Mucosa of descending colon (tissue), 3 donors: ENCODE measurements at regions not wholly inside any gene's neighbourhood (a gene's known extent, or its start where the extent isn't known, plus 50 kb on each side); places are given as distances from the start of the nearest gene placed in this dataset.

Source experiments
- ATAC-seq: fragments of 200-7000 bp; cut with Tn5 transposase; one replicate; pipeline ENCODE4 v1.9.1; 2020; ENCODE audit warnings: mild to moderate bottlenecking, moderate library complexity
- DNase-seq, 3 donors: peaks; one replicate each; pipeline ENCODE4 v3.0.0-alpha.2; 2020
- H3K36me3 ChIP-seq: fragments of 200-600 bp; one replicate; pipeline ENCODE4 v1.8.0; 2021; ENCODE audit warnings: low read depth, mild to moderate bottlenecking
- H3K4me1 ChIP-seq: fragments of 200-600 bp; one replicate; pipeline ENCODE4 v1.8.0; 2021; ENCODE audit warnings: low read depth, mild to moderate bottlenecking
- H3K4me3 ChIP-seq: fragments of 200-600 bp; one replicate; pipeline ENCODE4 v1.8.0; 2021; ENCODE audit warnings: mild to moderate bottlenecking
- H3K9me3 ChIP-seq: fragments of 200-600 bp; one replicate; pipeline ENCODE4 v1.8.0; 2021; ENCODE audit warnings: mild to moderate bottlenecking
- intact Hi-C, 2 donors: fragments of 100-400 bp; cut with DNase I in 1 of 2; cut with micrococcal nuclease in 1 of 2; formaldehyde crosslinking; loops; one replicate each; pipeline versions ENCODE4 v1.11.0 to v1.11.1; 2022; cut with DNase I, micrococcal nuclease
- TF ChIP-seq, protein P1 (sequence below): fragments of 200-600 bp; IDR thresholded peaks from one replicate; pipeline ENCODE4 v1.8.0; 2022; ENCODE audit warnings: antibody characterized with exemption, mild to moderate bottlenecking
- donor health status: DM: no; HTN: no; CAD: no; lungs with moderate emphysema.
- donor health status: DM: no; HTN: no; CAD: no.
- donor health status: DM: no; HTN: yes; CAD: no.

DNA sequence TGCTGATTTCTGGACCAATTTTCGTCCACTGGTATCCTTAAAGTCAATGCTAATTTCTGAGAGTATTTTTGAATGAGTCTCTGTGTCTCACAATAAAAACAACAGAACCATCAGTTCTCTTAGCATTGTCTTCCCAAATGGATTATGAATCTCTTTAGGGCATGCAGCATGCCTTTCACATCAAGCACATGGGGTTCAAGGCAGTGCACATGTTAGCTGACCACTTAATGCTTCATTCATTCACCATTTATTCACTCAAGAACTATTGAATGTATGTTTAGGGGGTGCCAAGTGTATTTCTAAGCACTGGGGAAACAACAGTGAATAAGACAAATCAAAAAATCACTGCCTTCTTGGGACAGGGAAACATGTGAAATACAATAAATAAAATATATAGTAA lies 126.7 kb upstream of the SLC44A3 start:
- TF ChIP-seq, protein P1, sequence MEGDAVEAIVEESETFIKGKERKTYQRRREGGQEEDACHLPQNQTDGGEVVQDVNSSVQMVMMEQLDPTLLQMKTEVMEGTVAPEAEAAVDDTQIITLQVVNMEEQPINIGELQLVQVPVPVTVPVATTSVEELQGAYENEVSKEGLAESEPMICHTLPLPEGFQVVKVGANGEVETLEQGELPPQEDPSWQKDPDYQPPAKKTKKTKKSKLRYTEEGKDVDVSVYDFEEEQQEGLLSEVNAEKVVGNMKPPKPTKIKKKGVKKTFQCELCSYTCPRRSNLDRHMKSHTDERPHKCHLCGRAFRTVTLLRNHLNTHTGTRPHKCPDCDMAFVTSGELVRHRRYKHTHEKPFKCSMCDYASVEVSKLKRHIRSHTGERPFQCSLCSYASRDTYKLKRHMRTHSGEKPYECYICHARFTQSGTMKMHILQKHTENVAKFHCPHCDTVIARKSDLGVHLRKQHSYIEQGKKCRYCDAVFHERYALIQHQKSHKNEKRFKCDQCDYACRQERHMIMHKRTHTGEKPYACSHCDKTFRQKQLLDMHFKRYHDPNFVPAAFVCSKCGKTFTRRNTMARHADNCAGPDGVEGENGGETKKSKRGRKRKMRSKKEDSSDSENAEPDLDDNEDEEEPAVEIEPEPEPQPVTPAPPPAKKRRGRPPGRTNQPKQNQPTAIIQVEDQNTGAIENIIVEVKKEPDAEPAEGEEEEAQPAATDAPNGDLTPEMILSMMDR: no peak
- Histone ChIP-seq H3K9me3 (no peaks in the 10 kb centered on the region), H3K4me3 (no peak overlapping the region), H3K36me3 (no peaks in the 10 kb centered on the region), H3K4me1 (no peaks in the 10 kb centered on the region)
- intact Hi-C loops: no loop called here
- DNase-seq: no peak
- no peak for ATAC-seq

- TF ChIP-seq, protein P1: no peak
- Histone ChIP-seq H3K9me3 (no peaks in the 10 kb centered on the region), H3K4me3 (no peak overlapping the region), H3K4me1 (no peaks in the 10 kb centered on the region), H3K36me3 (no peaks in the 10 kb centered on the region)
- intact Hi-C loops: no loop called here
- DNase-seq: no peak
- no peak for ATAC-seq
These were observed 127.1 kb upstream of the SLC44A3 start for GRCh38 chr1:94693029-94693428.

- no peaks in the 10 kb centered on the region for H3K36me3 ChIP-seq
- TF ChIP-seq, protein P1: no peak
- no peak overlapping the region for H3K4me3 ChIP-seq
- H3K4me1 ChIP-seq: no peaks in the 10 kb centered on the region
- DNase-seq (no peak), ATAC-seq (no peak)
- intact Hi-C loops: no loop called here
- no peaks in the 10 kb centered on the region for H3K9me3 ChIP-seq
These were observed 131.5 kb upstream of the SLC44A3 start for GRCh38 chr1:94688646-94689045.

GRCh38 chr1:94686882-94687281 lies 133.3 kb upstream of the SLC44A3 start:
- intact Hi-C loops: no loop called here
- ATAC-seq: peak; percentile 66
- peak in 1 of 3 donors; percentile 47 for DNase-seq
- Histone ChIP-seq H3K4me1 (no peaks in the 10 kb centered on the region), H3K4me3 (no peak overlapping the region), H3K36me3 (no peaks in the 10 kb centered on the region), H3K9me3 (no peaks in the 10 kb centered on the region)
- TF ChIP-seq, protein P1: no peak

DNA sequence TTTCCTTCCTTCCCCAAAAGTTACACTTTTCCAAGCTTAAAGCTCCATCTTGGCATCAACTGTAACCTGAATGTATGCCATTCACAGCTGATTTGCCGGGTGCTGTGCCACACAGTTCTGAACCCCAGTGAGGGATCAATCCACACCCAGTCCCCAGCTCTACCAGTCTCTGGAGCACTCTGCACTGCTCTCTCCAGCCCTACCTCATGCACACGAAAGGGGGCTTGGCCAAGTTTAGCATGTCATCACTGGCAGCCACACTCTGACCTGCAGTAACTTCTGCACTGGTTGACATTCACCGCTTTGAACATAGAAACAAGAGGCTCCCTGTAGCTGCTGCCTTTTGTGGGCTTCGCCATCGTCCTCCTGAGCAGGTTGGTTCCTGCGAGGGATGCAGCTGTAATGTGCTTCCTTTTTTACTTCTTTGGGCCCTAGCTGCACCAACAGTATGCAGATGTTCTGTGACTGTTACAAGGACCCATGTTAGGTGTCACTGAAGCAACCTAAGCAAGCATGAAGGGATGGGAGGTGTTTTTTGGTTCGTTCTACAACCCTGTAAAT lies 135.4 kb upstream of the SLC44A3 start:
- DNase-seq (no peak), ATAC-seq (peak; percentile 15)
- Histone ChIP-seq H3K4me3 (no peak overlapping the region), H3K9me3 (no peaks in the 10 kb centered on the region), H3K36me3 (no peaks in the 10 kb centered on the region), H3K4me1 (no peaks in the 10 kb centered on the region)
- TF ChIP-seq, protein P1: no peak
- intact Hi-C loops: no loop called here

GRCh38 chr1:94683886-94684285 lies 136.3 kb upstream of the SLC44A3 start:
- intact Hi-C loops: no loop called here
- no peak for DNase-seq
- ATAC-seq: no peak

More at GRCh38 chr1:94683886-94684285, 136.3 kb upstream of the SLC44A3 start:
- H3K4me1 ChIP-seq: no peaks in the 10 kb centered on the region
- TF ChIP-seq, protein P1: no peak
- no peak overlapping the region for H3K4me3 ChIP-seq
- H3K36me3 ChIP-seq: no peaks in the 10 kb centered on the region
- H3K9me3 ChIP-seq: no peaks in the 10 kb centered on the region
